Stomach smooth muscle (tissue), 2 donors: ENCODE measurements at regions not wholly inside any gene's neighbourhood (a gene's known extent, or its start where the extent isn't known, plus 50 kb on each side); places are given as distances from the start of the nearest gene placed in this dataset.
"Not testable (repeated sequence)": the region's sequence is repeated elsewhere in the genome, so short reads cannot be mapped to it uniquely, and the experiment has no call there.

Experiments
- H3K27ac ChIP-seq: one replicate; pipeline ENCODE4 v1.7.0; 2013; ENCODE audit warnings: mild to moderate bottlenecking, low read length, inconsistent platforms
- H3K27me3 ChIP-seq, 2 donors: one replicate each; pipeline ENCODE4 v1.7.0; 2013; ENCODE audit warnings: low read length in 2 of 2; ENCODE audit not compliant: insufficient read depth in 2 of 2, control insufficient read depth in 1 of 2
- H3K36me3 ChIP-seq, 2 donors: one replicate each; pipeline ENCODE4 v1.7.0; 2013; ENCODE audit warnings: low read length in 2 of 2; ENCODE audit not compliant: control insufficient read depth in 2 of 2, insufficient read depth in 2 of 2
- H3K4me1 ChIP-seq: one replicate; pipeline ENCODE4 v1.7.0; 2013; ENCODE audit warnings: low read length; ENCODE audit not compliant: control insufficient read depth, insufficient read depth
- H3K4me3 ChIP-seq, 2 donors: one replicate each; pipeline ENCODE4 v1.7.0; 2013; ENCODE audit warnings: low read length in 2 of 2
- H3K9ac ChIP-seq, 2 donors: one replicate each; pipeline ENCODE4 v1.7.0; 2013; ENCODE audit warnings: low read length in 2 of 2, mild to moderate bottlenecking in 1 of 2
- H3K9me3 ChIP-seq, 2 donors: one replicate each; pipeline ENCODE4 v1.7.0; 2013; ENCODE audit warnings: low read length in 2 of 2; ENCODE audit not compliant: control insufficient read depth in 2 of 2
- donor health status: healthy.
- donor health status: Pancreatic carcinoma.

- Histone ChIP-seq H3K27ac (no peak overlapping the region), H3K4me1 (no peaks in the 10 kb centered on the region), H3K4me3 (no peak overlapping the region), H3K9me3 (no peaks in the 10 kb centered on the region), H3K36me3 (no peaks in the 10 kb centered on the region), H3K27me3 (no peaks in the 10 kb centered on the region), H3K9ac (no peak overlapping the region)
Measured at GRCh38 chr7:68173513-68173912, 1176.9 kb downstream of the TYW1 start.

DNA sequence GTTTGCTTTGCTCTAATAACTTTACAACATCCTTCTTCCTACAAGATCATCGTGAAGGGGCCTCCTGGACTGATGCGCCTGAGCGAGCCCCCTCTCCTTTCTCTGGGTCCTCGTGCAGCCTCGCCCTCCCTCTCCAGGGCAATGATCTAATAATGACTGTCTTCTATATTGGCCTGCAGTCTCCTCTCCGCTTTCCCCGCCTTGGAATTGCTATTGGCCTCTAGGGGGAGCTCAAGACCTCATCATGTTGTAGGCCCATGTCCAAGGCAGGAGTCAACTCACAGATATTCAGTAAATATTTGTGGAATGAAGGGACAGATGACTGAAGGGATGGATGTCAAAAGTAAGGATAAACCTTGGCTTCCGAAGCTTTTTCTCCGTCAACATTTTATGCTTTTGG lies 1180.3 kb downstream of the TYW1 start:
- Histone ChIP-seq H3K36me3 (no peaks in the 10 kb centered on the region), H3K4me3 (no peak overlapping the region), H3K4me1 (no peaks in the 10 kb centered on the region), H3K9me3 (no peaks in the 10 kb centered on the region), H3K27ac (no peak overlapping the region), H3K27me3 (no peaks in the 10 kb centered on the region), H3K9ac (no peak overlapping the region)

GRCh38 chr7:68180761-68181160 lies 1184.1 kb downstream of the TYW1 start:
- H3K27me3 ChIP-seq: no peaks in the 10 kb centered on the region
- no peaks in the 10 kb centered on the region for H3K4me1 ChIP-seq
- H3K4me3 ChIP-seq: no peak overlapping the region
- no peak overlapping the region for H3K9ac ChIP-seq
- H3K9me3 ChIP-seq: no peaks in the 10 kb centered on the region
- no peak overlapping the region for H3K27ac ChIP-seq
- H3K36me3 ChIP-seq: no peaks in the 10 kb centered on the region

DNA sequence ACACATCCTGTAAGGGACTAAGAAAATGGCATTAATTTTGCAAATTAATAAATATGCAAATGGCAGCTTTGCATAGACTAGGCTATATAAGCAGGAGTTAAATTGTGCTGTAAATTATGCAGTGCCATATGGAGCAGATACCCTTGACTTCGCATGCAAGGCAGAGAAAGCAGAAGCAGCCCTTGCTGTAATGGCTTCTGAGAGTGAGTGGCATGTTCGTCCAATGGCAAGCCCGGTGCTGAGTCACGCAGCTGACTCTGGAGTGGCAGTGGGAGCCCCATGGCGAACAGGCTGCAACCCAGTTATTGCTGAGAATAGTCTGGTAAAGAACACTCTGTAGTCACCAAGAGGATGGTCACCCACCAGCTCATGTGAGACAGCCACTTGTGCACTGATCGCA lies 1186.5 kb downstream of the TYW1 start:
- Histone ChIP-seq H3K9ac (no peak overlapping the region), H3K36me3 (no peaks in the 10 kb centered on the region), H3K27ac (no peak overlapping the region), H3K4me3 (no peak overlapping the region), H3K27me3 (no peaks in the 10 kb centered on the region), H3K9me3 (no peaks in the 10 kb centered on the region), H3K4me1 (no peaks in the 10 kb centered on the region)

- no peaks in the 10 kb centered on the region for H3K36me3 ChIP-seq
- no peak overlapping the region for H3K27ac ChIP-seq
- H3K4me1 ChIP-seq: no peaks in the 10 kb centered on the region
- no peaks in the 10 kb centered on the region for H3K27me3 ChIP-seq
- no peaks in the 10 kb centered on the region for H3K9me3 ChIP-seq
- no peak overlapping the region for H3K9ac ChIP-seq
- H3K4me3 ChIP-seq: no peak overlapping the region
Measured at GRCh38 chr7:68185631-68186456, 1189.2 kb downstream of the TYW1 start.

DNA sequence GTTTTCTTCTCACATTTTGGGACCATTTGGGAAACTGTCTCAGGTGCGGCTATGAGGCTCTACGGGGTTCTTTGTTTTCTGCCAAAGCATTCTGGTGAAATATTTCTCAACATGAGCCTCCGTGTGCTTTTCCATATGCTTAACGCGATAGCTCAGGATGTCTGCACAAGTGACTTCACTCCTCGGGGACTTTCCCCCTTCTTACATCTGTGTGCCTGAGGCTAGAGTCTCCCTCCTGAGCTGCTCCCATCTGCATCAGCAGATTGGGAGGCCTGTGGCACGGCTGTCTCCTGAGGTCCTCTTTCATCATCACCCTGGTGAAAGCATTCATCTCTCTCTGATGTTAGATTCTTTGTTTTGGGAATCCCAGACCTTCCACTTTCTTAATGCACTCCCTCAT lies 1190.9 kb downstream of the TYW1 start:
- H3K4me3 ChIP-seq: no peak overlapping the region

GRCh38 chr7:68192941-68193340 lies 1196.3 kb downstream of the TYW1 start:
- no peak overlapping the region for H3K27ac ChIP-seq

More for the DNA sequence above, 1190.9 kb downstream of the TYW1 start:
- no peak overlapping the region for H3K27ac ChIP-seq
- no peaks in the 10 kb centered on the region for H3K4me1 ChIP-seq
- no peaks in the 10 kb centered on the region for H3K36me3 ChIP-seq
- no peaks in the 10 kb centered on the region for H3K27me3 ChIP-seq
- H3K9me3 ChIP-seq: no peaks in the 10 kb centered on the region
- no peak overlapping the region for H3K9ac ChIP-seq

GRCh38 chr7:68195642-68196041 lies 1199.0 kb downstream of the TYW1 start:
- not testable (repeated sequence) for H3K27ac ChIP-seq, H3K4me3 ChIP-seq, H3K27me3 ChIP-seq, H3K4me1 ChIP-seq, H3K9ac ChIP-seq, H3K9me3 ChIP-seq, H3K36me3 ChIP-seq

More at GRCh38 chr7:68192941-68193340, 1196.3 kb downstream of the TYW1 start:
- Histone ChIP-seq H3K4me3 (no peak overlapping the region), H3K27me3 (no peaks in the 10 kb centered on the region), H3K9me3 (no peaks in the 10 kb centered on the region), H3K9ac (no peak overlapping the region), H3K36me3 (no peaks in the 10 kb centered on the region), H3K4me1 (no peaks in the 10 kb centered on the region)

GRCh38 chr7:68200051-68200670 lies 1203.5 kb downstream of the TYW1 start:
- no peak overlapping the region for H3K9ac ChIP-seq
- no peak overlapping the region for H3K27ac ChIP-seq
- H3K4me1 ChIP-seq: no peaks in the 10 kb centered on the region
- H3K9me3 ChIP-seq: no peaks in the 10 kb centered on the region
- no peaks in the 10 kb centered on the region for H3K36me3 ChIP-seq
- H3K4me3 ChIP-seq: no peak overlapping the region
- H3K27me3 ChIP-seq: no peaks in the 10 kb centered on the region

- H3K4me1 ChIP-seq: no peaks in the 10 kb centered on the region
- H3K27ac ChIP-seq: no peak overlapping the region
- no peaks in the 10 kb centered on the region for H3K9me3 ChIP-seq
- H3K36me3 ChIP-seq: no peaks in the 10 kb centered on the region
- H3K9ac ChIP-seq: no peak overlapping the region
- H3K4me3 ChIP-seq: no peak overlapping the region
- no peaks in the 10 kb centered on the region for H3K27me3 ChIP-seq
Measured at GRCh38 chr7:68203251-68203650, 1206.6 kb downstream of the TYW1 start.

DNA sequence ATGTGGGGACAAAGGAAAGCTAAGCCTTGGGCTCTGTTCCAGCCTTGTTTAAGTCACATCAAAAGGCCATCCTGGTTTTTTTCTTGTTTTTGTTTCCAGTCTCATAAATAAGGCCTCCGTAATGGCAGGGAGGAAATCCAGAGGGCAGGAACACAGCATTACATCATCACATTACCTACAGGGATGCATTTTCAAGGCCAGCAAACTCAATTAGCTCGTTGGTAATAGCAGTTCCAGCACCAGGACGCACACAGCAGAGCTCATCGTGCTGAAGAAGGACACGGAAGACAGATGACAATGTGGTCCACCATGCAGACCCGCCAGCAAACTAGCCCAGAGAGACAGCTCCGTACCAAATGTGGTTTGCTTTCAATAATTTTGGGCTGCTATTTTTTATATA lies 1209.2 kb downstream of the TYW1 start:
- H3K9ac ChIP-seq: no peak overlapping the region
- H3K27me3 ChIP-seq: no peaks in the 10 kb centered on the region
- no peaks in the 10 kb centered on the region for H3K4me1 ChIP-seq

More for the DNA sequence above, 1209.2 kb downstream of the TYW1 start:
- no peak overlapping the region for H3K27ac ChIP-seq
- no peaks in the 10 kb centered on the region for H3K36me3 ChIP-seq
- no peaks in the 10 kb centered on the region for H3K9me3 ChIP-seq
- no peak overlapping the region for H3K4me3 ChIP-seq
